IPS-15b (cell line): ENCODE measurements at regions not wholly inside any gene's neighbourhood (a gene's known extent, or its start where the extent isn't known, plus 50 kb on each side); places are given as distances from the start of the nearest gene placed in this dataset.

Experiments used
- H3K27me3 ChIP-seq: one replicate; pipeline ENCODE4 v1.6.1; 2013; ENCODE audit warnings: low read length; ENCODE audit not compliant: control insufficient read depth, insufficient read depth
- H3K36me3 ChIP-seq: one replicate; pipeline ENCODE4 v1.6.1; 2013; ENCODE audit warnings: low read length; ENCODE audit not compliant: control insufficient read depth, insufficient read depth
- H3K4me1 ChIP-seq: one replicate; pipeline ENCODE4 v1.6.1; 2013; ENCODE audit warnings: mild to moderate bottlenecking, low read length; ENCODE audit not compliant: control insufficient read depth, insufficient read depth
- H3K4me3 ChIP-seq: one replicate; pipeline ENCODE4 v1.5.1; 2013; ENCODE audit warnings: low read depth, low read length
- H3K9ac ChIP-seq: one replicate; pipeline ENCODE4 v1.6.1; 2013; ENCODE audit warnings: low read depth, mild to moderate bottlenecking, low read length
- H3K9me3 ChIP-seq: one replicate; pipeline ENCODE4 v1.6.1; 2013; ENCODE audit warnings: mild to moderate bottlenecking, low read length; ENCODE audit not compliant: control insufficient read depth, insufficient read depth

DNA sequence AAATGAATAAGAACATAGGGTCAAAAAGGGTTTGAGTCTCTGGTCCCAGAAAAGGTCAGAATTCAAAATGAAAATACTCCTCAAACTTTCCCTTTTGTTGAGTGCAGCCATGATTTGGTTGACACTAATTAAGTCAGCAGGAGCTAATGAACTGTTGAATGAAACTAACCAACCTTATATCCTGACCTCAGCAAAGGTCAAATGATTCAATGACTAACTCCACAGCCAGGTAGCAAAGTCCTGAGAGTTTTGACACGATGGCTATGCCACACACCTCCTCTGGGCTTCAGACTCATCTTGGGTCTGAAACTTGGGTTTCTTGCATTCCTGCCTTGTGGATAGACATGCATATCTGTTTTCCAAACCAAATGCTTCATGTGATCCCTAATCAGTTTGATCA, 172.3 kb downstream of the INO80D start:
- Histone ChIP-seq H3K4me1 (no peaks in the 10 kb centered on the region), H3K9ac (no peak overlapping the region), H3K36me3 (no peaks in the 10 kb centered on the region), H3K9me3 (no peaks in the 10 kb centered on the region), H3K27me3 (no peaks in the 10 kb centered on the region), H3K4me3 (no peak overlapping the region)

DNA sequence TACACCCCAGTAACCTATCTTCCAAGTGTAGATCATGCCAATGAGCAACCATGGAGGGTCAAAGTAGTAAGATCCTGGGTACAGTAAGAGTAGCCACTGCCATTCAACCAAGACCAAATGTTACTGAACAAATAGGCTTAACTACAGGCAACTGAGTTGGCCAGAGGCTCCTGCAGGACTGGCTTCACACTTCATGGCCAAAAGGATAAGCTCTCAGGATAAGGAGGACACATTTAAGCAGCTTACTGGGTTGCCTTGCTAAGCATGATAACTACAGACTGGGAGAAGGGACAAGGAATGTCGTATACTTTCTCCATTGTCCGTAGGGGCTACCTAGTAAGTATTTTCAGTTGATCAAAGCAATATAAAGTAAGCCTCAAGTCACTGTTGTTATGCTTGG, 174.7 kb downstream of the INO80D start:
- Histone ChIP-seq H3K4me3 (no peak overlapping the region), H3K27me3 (no peaks in the 10 kb centered on the region), H3K9me3 (no peaks in the 10 kb centered on the region), H3K9ac (no peak overlapping the region), H3K36me3 (no peaks in the 10 kb centered on the region), H3K4me1 (no peaks in the 10 kb centered on the region)

DNA sequence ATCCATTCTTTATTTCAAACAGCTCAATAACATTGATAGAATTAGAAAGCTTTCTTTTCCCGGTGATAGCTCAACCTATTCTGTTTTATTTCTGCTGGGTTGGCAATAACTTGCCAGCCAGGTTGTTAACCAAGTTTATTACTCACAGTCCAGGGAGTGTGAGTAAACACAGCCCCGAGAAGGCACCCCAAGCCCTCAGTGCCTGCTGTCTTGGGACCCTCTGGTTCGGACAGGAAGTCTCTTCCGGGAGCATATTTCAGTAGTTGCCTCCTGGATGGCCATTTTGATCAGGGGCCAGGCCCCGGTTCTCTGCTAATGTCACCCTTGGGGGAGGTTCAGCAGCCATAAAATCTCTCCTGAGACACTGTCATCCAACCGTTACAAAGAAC, 176.8 kb downstream of the INO80D start:
- Histone ChIP-seq H3K4me1 (no peaks in the 10 kb centered on the region), H3K27me3 (no peaks in the 10 kb centered on the region), H3K36me3 (no peaks in the 10 kb centered on the region), H3K9ac (no peak overlapping the region), H3K4me3 (no peak overlapping the region), H3K9me3 (no peaks in the 10 kb centered on the region)

DNA sequence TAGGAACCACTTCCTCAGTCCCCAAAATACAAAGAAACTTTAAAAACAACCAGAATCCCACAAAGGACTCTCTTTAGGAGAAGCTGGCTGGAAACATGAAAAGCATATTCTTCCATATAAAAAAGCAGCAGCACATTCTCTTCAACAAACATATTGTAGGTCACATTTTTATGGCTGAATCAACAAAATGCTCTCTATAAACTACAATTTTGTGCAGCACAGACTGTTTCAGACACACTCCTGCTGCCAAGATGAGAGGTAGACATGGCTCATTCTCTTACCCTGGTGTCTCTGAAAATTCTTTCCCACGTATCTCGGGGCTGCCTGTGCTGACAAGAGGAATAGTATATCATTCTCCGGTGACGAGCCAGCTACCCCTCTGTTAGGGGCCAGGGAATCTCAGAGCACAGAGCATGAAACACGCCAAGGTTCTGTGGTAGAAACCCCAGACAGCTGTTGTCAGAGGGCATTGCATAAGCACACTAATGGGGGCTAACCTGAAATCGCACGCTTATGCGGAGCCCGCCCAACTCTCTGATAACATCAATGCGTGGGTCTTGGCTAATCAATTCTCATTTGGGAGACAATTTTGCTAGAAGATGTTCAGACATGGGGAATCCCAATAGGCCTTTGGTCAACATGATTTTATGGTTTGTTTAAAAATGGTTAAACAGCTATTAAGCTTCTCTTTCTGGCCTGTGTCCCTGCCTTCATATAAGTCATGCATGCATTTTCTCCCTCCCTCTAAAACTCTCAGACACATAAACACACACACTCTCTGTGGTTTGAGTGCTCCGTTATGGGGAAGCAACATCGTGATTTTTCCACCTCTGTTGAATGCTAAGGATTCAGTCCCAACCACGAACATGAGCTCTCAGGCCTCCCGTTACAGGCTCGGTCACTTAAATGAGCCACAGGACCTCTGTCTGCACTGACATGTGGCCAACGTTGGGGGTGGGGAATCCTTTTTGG, 177.5 kb downstream of the INO80D start:
- Histone ChIP-seq H3K36me3 (no peaks in the 10 kb centered on the region), H3K27me3 (no peaks in the 10 kb centered on the region), H3K4me1 (no peaks in the 10 kb centered on the region), H3K9me3 (no peaks in the 10 kb centered on the region), H3K9ac (no peak overlapping the region), H3K4me3 (no peak overlapping the region)

DNA sequence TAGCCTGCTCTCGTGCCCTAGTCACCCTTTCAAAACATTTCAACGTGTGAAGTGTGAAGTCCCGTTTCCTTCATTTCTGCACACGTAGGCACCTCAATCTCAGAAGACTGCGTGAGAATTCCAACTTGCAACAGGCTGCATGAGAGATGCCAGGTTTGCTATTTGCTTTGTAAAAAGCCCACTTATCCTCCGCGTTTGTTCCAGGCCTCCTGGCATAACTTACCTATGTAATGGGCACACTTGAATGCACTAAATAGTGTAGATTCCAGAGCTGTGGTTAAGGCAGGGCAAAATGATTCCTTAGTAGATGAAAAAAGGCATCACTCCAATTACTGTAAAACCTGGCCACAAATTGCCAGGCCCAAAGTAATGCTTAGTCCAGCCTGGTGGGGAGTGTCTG, 179.6 kb downstream of the INO80D start:
- no peaks in the 10 kb centered on the region for H3K36me3 ChIP-seq
- no peaks in the 10 kb centered on the region for H3K4me1 ChIP-seq
- H3K9me3 ChIP-seq, result no peaks in the 10 kb centered on the region
- H3K9ac ChIP-seq, result no peak overlapping the region
- H3K4me3 ChIP-seq, result no peak overlapping the region
- H3K27me3 ChIP-seq, result no peaks in the 10 kb centered on the region

DNA sequence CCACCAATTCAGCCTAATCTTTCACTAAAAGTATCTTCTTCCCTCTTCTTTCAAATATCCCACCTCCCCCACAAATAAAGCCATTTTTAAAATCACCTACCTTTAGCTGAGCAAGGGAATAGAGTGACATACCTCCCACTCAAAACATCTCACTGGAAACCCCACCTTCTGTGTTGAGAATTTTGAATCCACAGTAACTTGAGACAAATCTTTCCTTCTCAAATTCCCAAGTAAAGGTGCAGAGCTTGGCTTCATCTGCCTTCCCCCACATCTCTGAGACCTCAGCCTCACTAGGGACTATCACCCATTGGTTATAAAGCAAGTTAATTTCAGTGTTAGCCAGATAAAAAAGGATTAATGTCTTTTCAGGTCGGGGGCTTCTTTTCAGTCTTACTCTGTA, 180.4 kb downstream of the INO80D start:
- H3K4me1 ChIP-seq, result no peaks in the 10 kb centered on the region
- H3K9ac ChIP-seq, result no peak overlapping the region
- no peak overlapping the region for H3K4me3 ChIP-seq
- H3K36me3 ChIP-seq, result no peaks in the 10 kb centered on the region
- no peaks in the 10 kb centered on the region for H3K9me3 ChIP-seq
- no peaks in the 10 kb centered on the region for H3K27me3 ChIP-seq

DNA sequence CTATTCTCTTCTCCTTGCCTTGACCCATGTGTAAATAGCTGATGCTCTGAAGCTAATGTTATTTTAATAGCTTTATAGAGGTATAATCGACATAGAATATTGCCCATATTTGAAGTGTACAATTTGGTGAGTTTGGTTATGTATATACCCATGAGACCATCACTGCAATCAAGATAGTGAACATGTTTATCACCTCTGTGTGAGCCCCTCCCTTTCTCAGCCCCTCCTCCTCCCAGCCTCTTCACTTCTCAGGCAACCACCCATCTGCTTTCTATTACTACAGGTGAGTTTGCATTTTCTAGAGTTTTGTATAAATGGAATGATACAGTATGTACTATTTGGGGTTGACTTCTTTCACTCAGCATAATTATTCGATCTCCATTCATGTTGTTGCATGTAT, 181.1 kb downstream of the INO80D start:
- H3K4me3 ChIP-seq, result no peak overlapping the region
- no peaks in the 10 kb centered on the region for H3K27me3 ChIP-seq
- H3K9ac ChIP-seq, result no peak overlapping the region
- no peaks in the 10 kb centered on the region for H3K9me3 ChIP-seq
- H3K36me3 ChIP-seq, result no peaks in the 10 kb centered on the region
- H3K4me1 ChIP-seq, result no peaks in the 10 kb centered on the region

DNA sequence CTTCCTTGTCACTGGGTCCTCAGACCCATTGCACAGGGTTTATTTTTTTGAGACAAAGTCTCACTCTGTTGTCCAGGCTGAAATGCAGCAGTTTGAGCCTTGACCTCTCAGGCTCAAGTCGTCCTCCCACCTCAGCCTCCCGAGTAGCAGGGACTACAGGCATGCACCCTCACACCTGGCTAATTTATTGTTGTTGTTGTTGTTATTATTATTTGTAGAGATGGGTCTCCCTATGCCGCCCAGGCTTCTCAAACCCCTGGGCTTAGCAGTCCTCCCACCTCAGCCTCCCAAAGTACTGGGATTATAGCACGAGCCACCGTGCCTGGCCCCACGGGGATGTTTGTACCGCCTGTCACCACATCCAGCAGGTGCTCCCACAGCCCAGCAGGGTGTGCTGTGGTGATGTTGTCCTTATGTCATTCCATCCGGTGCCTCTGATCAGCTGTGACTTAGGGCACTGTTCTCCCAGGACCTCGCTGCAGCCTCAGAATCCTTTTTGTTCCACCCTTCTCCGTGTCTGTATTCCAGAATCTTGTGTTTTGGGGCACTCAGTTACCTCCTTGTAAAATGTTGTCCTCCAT, 182.3 kb downstream of the INO80D start:
- no peaks in the 10 kb centered on the region for H3K4me1 ChIP-seq
- H3K9ac ChIP-seq, result no peak overlapping the region
- no peaks in the 10 kb centered on the region for H3K36me3 ChIP-seq
- H3K4me3 ChIP-seq, result no peak overlapping the region
- H3K9me3 ChIP-seq, result no peaks in the 10 kb centered on the region
- no peaks in the 10 kb centered on the region for H3K27me3 ChIP-seq

DNA sequence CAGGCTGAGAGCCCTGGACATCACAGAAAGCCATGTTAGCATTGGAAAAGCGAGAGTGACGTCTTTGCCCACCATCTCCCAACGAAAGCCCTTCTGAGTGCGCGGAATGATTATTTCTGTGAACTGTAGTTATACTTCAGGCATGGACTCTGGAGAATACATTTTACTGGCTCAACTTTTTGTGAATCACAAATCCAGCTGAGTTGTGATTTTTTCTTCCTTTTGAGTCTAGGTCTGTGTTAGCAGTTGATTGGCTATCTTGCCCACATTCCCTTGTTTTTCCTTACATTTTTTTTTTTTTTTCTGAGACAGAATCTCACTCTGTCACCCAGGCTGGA, 183.1 kb downstream of the INO80D start:
- Histone ChIP-seq H3K9me3 (no peaks in the 10 kb centered on the region), H3K36me3 (no peaks in the 10 kb centered on the region), H3K4me3 (no peak overlapping the region), H3K4me1 (no peaks in the 10 kb centered on the region), H3K9ac (no peak overlapping the region), H3K27me3 (no peaks in the 10 kb centered on the region)

DNA sequence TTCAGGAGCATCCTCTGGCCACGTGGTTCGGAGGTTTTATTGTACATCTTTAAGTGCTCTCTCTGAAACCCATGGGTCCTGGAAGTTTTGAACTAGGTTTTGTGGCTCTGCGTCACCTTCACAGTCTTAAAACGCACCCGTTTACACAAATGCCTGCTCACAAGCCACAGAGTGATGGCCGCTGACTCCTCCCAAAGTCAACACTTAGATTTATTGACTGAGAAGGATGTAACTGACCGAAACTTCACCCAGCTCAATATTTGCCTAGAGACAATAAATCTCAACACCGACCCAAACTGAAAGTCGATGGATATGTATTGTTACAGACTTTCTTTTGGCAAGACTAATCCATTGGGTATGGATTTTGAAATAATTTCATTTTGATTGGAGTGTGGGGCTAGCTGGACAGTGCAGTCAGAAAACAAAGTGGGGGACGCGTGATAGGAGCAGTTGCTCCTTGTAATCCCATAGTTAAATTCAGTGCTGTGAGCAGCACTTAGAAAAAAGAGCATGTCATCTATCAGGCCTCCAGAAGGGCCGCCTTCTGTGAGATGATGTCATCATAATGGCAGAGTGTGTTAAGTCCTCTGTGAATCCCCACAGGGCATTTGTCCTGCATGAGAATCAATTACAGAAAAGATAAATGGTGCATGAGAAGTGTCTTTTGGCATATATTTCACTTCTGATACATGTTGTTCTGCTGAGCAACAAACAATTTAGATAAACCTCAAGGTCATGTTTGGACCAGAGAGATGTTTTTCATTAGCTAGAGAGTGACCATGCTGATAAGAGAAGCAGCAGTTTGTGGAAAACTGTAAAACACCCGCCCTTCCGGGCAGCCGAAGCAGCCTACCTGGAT, 183.7 kb downstream of the INO80D start:
- H3K9me3 ChIP-seq, result no peaks in the 10 kb centered on the region
- no peaks in the 10 kb centered on the region for H3K4me1 ChIP-seq

DNA sequence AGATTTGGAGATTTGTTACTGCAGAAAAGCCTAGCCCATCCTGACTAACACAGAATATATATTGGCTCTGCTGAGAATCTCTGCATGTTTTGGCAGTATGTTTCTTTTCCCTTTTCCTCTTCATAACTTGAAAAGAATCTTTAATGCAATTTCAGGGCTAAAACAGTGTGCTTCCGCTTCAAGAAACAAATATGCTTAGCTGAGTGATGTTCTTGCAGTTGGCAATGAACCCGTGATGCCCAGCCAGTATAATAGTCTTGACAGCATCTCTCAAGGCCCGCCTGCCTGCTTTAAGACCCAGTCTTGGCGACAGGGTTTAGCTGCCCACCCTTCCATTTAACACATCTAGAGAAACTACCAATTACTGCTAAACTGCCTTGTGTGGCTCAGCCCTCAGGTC, 184.5 kb downstream of the INO80D start:
- no peaks in the 10 kb centered on the region for H3K27me3 ChIP-seq
- H3K36me3 ChIP-seq, result no peaks in the 10 kb centered on the region
- H3K9me3 ChIP-seq, result no peaks in the 10 kb centered on the region
- no peak overlapping the region for H3K4me3 ChIP-seq
- no peaks in the 10 kb centered on the region for H3K4me1 ChIP-seq
- H3K9ac ChIP-seq, result no peak overlapping the region

More for the DNA sequence above, 183.7 kb downstream of the INO80D start:
- Histone ChIP-seq H3K9ac (no peak overlapping the region), H3K4me3 (no peak overlapping the region), H3K36me3 (no peaks in the 10 kb centered on the region), H3K27me3 (no peaks in the 10 kb centered on the region)
